Neural progenitor cell (in vitro differentiated cells): ENCODE measurements at regions not wholly inside any gene's neighbourhood (a gene's known extent, or its start where the extent isn't known, plus 50 kb on each side); places are given as distances from the start of the nearest gene placed in this dataset.

Experiments used
- DNase-seq: peaks from one replicate; pipeline ENCODE4 v3.0.0-alpha.2; 2016; ENCODE audit warnings: low spot score
- H2AFZ ChIP-seq: fragments of 200-600 bp; sonication (generic); replicated peaks from 2 replicates; pipeline ENCODE4 v1.6.1; 2016; ENCODE audit warnings: antibody characterized with exemption
- H3F3A ChIP-seq: fragments of 200-600 bp; sonication (generic); 2 replicates; pipeline ENCODE4 v1.6.1; 2016; ENCODE audit warnings: antibody characterized with exemption, low read depth
- H3K27ac ChIP-seq: fragments of 200-600 bp; sonication (generic); 2 replicates; pipeline ENCODE4 v1.5.1; 2016; ENCODE audit warnings: mild to moderate bottlenecking
- H3K27me3 ChIP-seq: fragments of 200-600 bp; sonication (generic); 2 replicates; pipeline ENCODE4 v1.6.1; 2016; ENCODE audit warnings: mild to moderate bottlenecking, moderate library complexity
- H3K36me3 ChIP-seq: fragments of 200-600 bp; sonication (generic); 2 replicates; pipeline ENCODE4 v1.5.1; 2016
- H3K4me1 ChIP-seq: fragments of 200-600 bp; sonication (generic); 2 replicates; pipeline ENCODE4 v1.6.1; 2016; ENCODE audit warnings: mixed run types
- H3K4me2 ChIP-seq: fragments of 200-600 bp; sonication (generic); 2 replicates; pipeline ENCODE4 v1.6.1; 2016
- H3K4me3 ChIP-seq: fragments of 200-600 bp; sonication (generic); 2 replicates; pipeline ENCODE4 v1.5.1; 2016
- H3K79me2 ChIP-seq: fragments of 200-600 bp; sonication (generic); 2 replicates; pipeline ENCODE4 v1.6.1; 2016; ENCODE audit warnings: low read depth
- H3K9ac ChIP-seq: fragments of 200-600 bp; sonication (generic); 2 replicates; pipeline ENCODE4 v1.6.1; 2016
- H3K9me3 ChIP-seq: fragments of 200-600 bp; sonication (generic); 2 replicates; pipeline ENCODE4 v1.5.1; 2016; ENCODE audit warnings: low read depth
- H4K20me1 ChIP-seq: fragments of 200-600 bp; sonication (generic); 2 replicates; pipeline ENCODE4 v1.6.1; 2016; ENCODE audit warnings: low read depth
- H3K27ac Mint-ChIP-seq: 3 replicates; pipeline ENCODE4 v1.8.0; 2021; ENCODE audit warnings: mixed read lengths
- H3K27me3 Mint-ChIP-seq: 2 replicates; pipeline ENCODE4 v1.8.0; 2022; ENCODE audit warnings: low read depth, mild to moderate bottlenecking, inconsistent platforms, moderate library complexity, mixed read lengths; ENCODE audit not compliant: insufficient read depth
- H3K36me3 Mint-ChIP-seq: 3 replicates; pipeline ENCODE4 v1.8.0; 2021; ENCODE audit warnings: mixed read lengths
- H3K4me1 Mint-ChIP-seq: 3 replicates; pipeline ENCODE4 v1.8.0; 2021; ENCODE audit warnings: mixed read lengths
- H3K4me3 Mint-ChIP-seq: 3 replicates; pipeline ENCODE4 v1.8.0; 2021; ENCODE audit warnings: mild to moderate bottlenecking, moderate library complexity, mixed read lengths
- H3K9me3 Mint-ChIP-seq: 3 replicates; pipeline ENCODE4 v1.8.0; 2020; ENCODE audit warnings: mixed read lengths
- EZH2 ChIP-seq: fragments of 200-600 bp; sonication (generic); IDR thresholded peaks from 2 replicates; pipeline ENCODE4 v1.6.1; 2017; ENCODE audit warnings: antibody characterized with exemption, mild to moderate bottlenecking, moderate library complexity
- EZH2phosphoT487 ChIP-seq: fragments of 200-600 bp; sonication (generic); IDR thresholded peaks from 2 replicates; pipeline ENCODE4 v1.6.1; 2017; ENCODE audit warnings: antibody characterized with exemption
- TF ChIP-seq, protein P1 (sequence below): fragments of 200-600 bp; sonication (generic); IDR thresholded peaks from 2 replicates; pipeline ENCODE4 v1.5.1; 2017; ENCODE audit warnings: antibody characterized with exemption, mild to moderate bottlenecking

GRCh38 chr18:75350512-75350839 is 77.0 kb downstream of the SMIM21 start:
- H3F3A ChIP-seq, result no peaks in the 10 kb centered on the region
- H3K9me3 ChIP-seq, result no peaks in the 10 kb centered on the region
- H2AFZ ChIP-seq, result no peak overlapping the region
- no peaks in the 10 kb centered on the region for H3K36me3 Mint-ChIP-seq
- H3K27me3 Mint-ChIP-seq, result peaks cover 18% of the 10 kb centered on the region
- H3K27ac Mint-ChIP-seq, result peak overlapping the region; percentile 11
- H3K4me2 ChIP-seq, result peak overlapping the region; percentile 31
- no peaks in the 10 kb centered on the region for H3K36me3 ChIP-seq
- H3K9me3 Mint-ChIP-seq, result peaks cover 40% of the 10 kb centered on the region
- peaks cover 15% of the 10 kb centered on the region for H3K4me1 ChIP-seq
- no peak overlapping the region for H3K4me3 ChIP-seq
- TF ChIP-seq, protein P1, sequence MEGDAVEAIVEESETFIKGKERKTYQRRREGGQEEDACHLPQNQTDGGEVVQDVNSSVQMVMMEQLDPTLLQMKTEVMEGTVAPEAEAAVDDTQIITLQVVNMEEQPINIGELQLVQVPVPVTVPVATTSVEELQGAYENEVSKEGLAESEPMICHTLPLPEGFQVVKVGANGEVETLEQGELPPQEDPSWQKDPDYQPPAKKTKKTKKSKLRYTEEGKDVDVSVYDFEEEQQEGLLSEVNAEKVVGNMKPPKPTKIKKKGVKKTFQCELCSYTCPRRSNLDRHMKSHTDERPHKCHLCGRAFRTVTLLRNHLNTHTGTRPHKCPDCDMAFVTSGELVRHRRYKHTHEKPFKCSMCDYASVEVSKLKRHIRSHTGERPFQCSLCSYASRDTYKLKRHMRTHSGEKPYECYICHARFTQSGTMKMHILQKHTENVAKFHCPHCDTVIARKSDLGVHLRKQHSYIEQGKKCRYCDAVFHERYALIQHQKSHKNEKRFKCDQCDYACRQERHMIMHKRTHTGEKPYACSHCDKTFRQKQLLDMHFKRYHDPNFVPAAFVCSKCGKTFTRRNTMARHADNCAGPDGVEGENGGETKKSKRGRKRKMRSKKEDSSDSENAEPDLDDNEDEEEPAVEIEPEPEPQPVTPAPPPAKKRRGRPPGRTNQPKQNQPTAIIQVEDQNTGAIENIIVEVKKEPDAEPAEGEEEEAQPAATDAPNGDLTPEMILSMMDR, result no peak
- TF ChIP-seq EZH2, result no peak
- no peak for TF ChIP-seq EZH2phosphoT487
- H3K79me2 ChIP-seq, result no peaks in the 10 kb centered on the region
- no peak overlapping the region for H3K9ac ChIP-seq
- H4K20me1 ChIP-seq, result no peaks in the 10 kb centered on the region
- DNase-seq, result peak; percentile 65
- H3K27me3 ChIP-seq, result no peaks in the 10 kb centered on the region
- peaks cover 17% of the 10 kb centered on the region for H3K4me1 Mint-ChIP-seq
- H3K27ac ChIP-seq, result no peak overlapping the region
- H3K4me3 Mint-ChIP-seq, result peak overlapping the region; percentile 47

- no peaks in the 10 kb centered on the region for H3K36me3 ChIP-seq
- H3K9ac ChIP-seq, result no peak overlapping the region
- H3K79me2 ChIP-seq, result no peaks in the 10 kb centered on the region
- no peaks in the 10 kb centered on the region for H3K36me3 Mint-ChIP-seq
- H3K4me3 Mint-ChIP-seq, result peak overlapping the region; percentile 47
- no peaks in the 10 kb centered on the region for H3F3A ChIP-seq
- H3K27me3 Mint-ChIP-seq, result peaks cover 23% of the 10 kb centered on the region
- no peak for DNase-seq
- H3K27ac Mint-ChIP-seq, result no peak overlapping the region
- H3K27me3 ChIP-seq, result no peaks in the 10 kb centered on the region
- H4K20me1 ChIP-seq, result no peaks in the 10 kb centered on the region
- peaks cover 19% of the 10 kb centered on the region for H3K4me1 Mint-ChIP-seq
- peak overlapping the region; percentile 31 for H3K4me2 ChIP-seq
- no peaks in the 10 kb centered on the region for H3K9me3 ChIP-seq
- no peak overlapping the region for H3K4me3 ChIP-seq
- TF ChIP-seq EZH2, result no peak
- TF ChIP-seq, protein P1, result no peak
- no peak for TF ChIP-seq EZH2phosphoT487
- H2AFZ ChIP-seq, result no peak overlapping the region
- peaks cover 37% of the 10 kb centered on the region for H3K9me3 Mint-ChIP-seq
- no peak overlapping the region for H3K27ac ChIP-seq
- peaks cover 15% of the 10 kb centered on the region for H3K4me1 ChIP-seq
Observed at GRCh38 chr18:75349668-75350511, 77.6 kb downstream of the SMIM21 start.

DNA sequence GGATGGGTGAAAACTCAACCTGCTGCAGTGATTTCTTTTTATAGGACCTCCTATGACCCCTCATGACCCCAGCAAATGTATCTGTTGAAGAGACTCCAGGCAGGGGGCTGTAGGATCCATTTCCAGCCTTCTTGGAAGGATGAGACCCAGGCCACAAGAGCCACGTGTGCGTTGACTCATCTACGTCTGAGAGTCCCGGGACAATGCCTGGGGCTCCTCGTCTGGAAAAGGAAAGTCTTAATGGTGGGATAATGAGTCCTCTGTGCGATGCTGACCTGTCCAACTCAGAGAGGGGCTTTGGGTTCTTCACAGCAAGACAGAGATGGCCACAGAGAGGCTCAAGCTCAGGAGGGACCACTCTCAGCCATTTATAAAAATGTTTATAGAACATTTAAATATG is 80.8 kb downstream of the SMIM21 start:
- peaks cover 24% of the 10 kb centered on the region for H3K4me1 ChIP-seq
- Mint-ChIP-seq H3K36me3 (no peaks in the 10 kb centered on the region), H3K27me3 (peaks cover 34% of the 10 kb centered on the region), H3K27ac (no peak overlapping the region), H3K4me3 (no peak overlapping the region), H3K9me3 (peaks cover 16% of the 10 kb centered on the region), H3K4me1 (peaks cover 46% of the 10 kb centered on the region)
- H3K4me2 ChIP-seq, result no peak overlapping the region
- DNase-seq, result no peak
- H3K27me3 ChIP-seq, result no peaks in the 10 kb centered on the region
- H3K36me3 ChIP-seq, result no peaks in the 10 kb centered on the region
- no peak overlapping the region for H3K9ac ChIP-seq
- H3K27ac ChIP-seq, result no peak overlapping the region
- H3K79me2 ChIP-seq, result no peaks in the 10 kb centered on the region
- no peak overlapping the region for H3K4me3 ChIP-seq
- no peak for TF ChIP-seq EZH2phosphoT487
- no peak for TF ChIP-seq EZH2
- TF ChIP-seq, protein P1, result no peak
- no peaks in the 10 kb centered on the region for H3F3A ChIP-seq
- no peaks in the 10 kb centered on the region for H4K20me1 ChIP-seq
- no peak overlapping the region for H2AFZ ChIP-seq
- H3K9me3 ChIP-seq, result no peaks in the 10 kb centered on the region
